Gastroesophageal sphincter (tissue), 4 donors: ENCODE measurements at regions not wholly inside any gene's neighbourhood (a gene's known extent, or its start where the extent isn't known, plus 50 kb on each side); places are given as distances from the start of the nearest gene placed in this dataset.

Experiments used
- ATAC-seq: fragments of 150-250 bp; one replicate; pipeline ENCODE4 v1.9.1; 2016; ENCODE audit warnings: mild to moderate bottlenecking, moderate library complexity
- H3K27ac ChIP-seq, 4 donors: fragments of 200-600 bp; sonication (generic) in 3 of 4; 1 replicate in 3 of 4; 2 replicates in 1 of 4; pipeline ENCODE4 v1.5.1; 2016 to 2019
- H3K27me3 ChIP-seq: fragments of 200-600 bp; sonication (generic); one replicate; pipeline ENCODE4 v1.5.1; 2019
- H3K36me3 ChIP-seq, 2 donors: fragments of 200-600 bp; sonication (generic); one replicate each; pipeline ENCODE4 v1.5.1; 2019; ENCODE audit warnings: control low read depth in 1 of 2
- H3K4me1 ChIP-seq, 3 donors: fragments of 200-600 bp; sonication (generic); 1 replicate in 2 of 3; 2 replicates in 1 of 3; pipeline ENCODE4 v1.5.1; 2016 to 2019; ENCODE audit warnings: control low read depth in 2 of 3
- H3K4me3 ChIP-seq, 2 donors: fragments of 200-600 bp; sonication (generic); one replicate each; pipeline ENCODE4 v1.5.1; 2019; ENCODE audit warnings: mild to moderate bottlenecking in 1 of 2, moderate library complexity in 1 of 2
- H3K9me3 ChIP-seq, 3 donors: fragments of 200-600 bp; sonication (generic); one replicate each; pipeline ENCODE4 v1.5.1; 2017 to 2019; ENCODE audit warnings: control low read depth in 2 of 3
- EP300 ChIP-seq: sonication (generic); formaldehyde crosslinking; IDR thresholded peaks from one replicate; pipeline ENCODE4 v1.6.1; 2017; ENCODE audit warnings: antibody characterized with exemption, mild to moderate bottlenecking
- POLR2A ChIP-seq, 2 donors: fragments of 450-650 bp; IDR thresholded peaks; one replicate each; pipeline ENCODE4 v1.6.1; 2017; ENCODE audit warnings: antibody characterized with exemption in 2 of 2, mild to moderate bottlenecking in 2 of 2, moderate library complexity in 1 of 2
- POLR2AphosphoS5 ChIP-seq: sonication (generic); formaldehyde crosslinking; IDR thresholded peaks from one replicate; pipeline ENCODE4 v1.6.1; 2017; ENCODE audit warnings: antibody characterized with exemption
- WGBS, 2 donors: methylation state at CpG; one replicate each; pipeline ENCODE4 v1.1.5; 2018; ENCODE audit warnings: low coverage in 1 of 2; 5-methylcytosine and 5-hydroxymethylcytosine counted together
- small RNA-seq, 4 donors: library from RNA; depleted of rRNA; stranded (forward); fragments of <200 nt; gene quantifications; one replicate each; pipeline ENCODE3, GENCODE V24; 2016
- TF ChIP-seq, protein P1 (sequence below), 4 experiments: fragments of 200-600 bp in 2 of 4; fragments of 450-650 bp in 2 of 4; sonication (generic) in 1 of 4; IDR thresholded peaks; one replicate each; pipeline ENCODE4 v1.5.1; 2017 to 2019; ENCODE audit warnings: antibody characterized with exemption in 4 of 4, mild to moderate bottlenecking in 2 of 4, moderate library complexity in 2 of 4

GRCh38 chr22:33109514-33110430 lies 51.6 kb upstream of the SYN3 start:
- no peaks in the 10 kb centered on the region for H3K4me1 ChIP-seq
- H3K9me3 ChIP-seq = no peaks in the 10 kb centered on the region
- no peak for ATAC-seq
- H3K4me3 ChIP-seq = no peak overlapping the region
- H3K36me3 ChIP-seq = no peaks in the 10 kb centered on the region
- H3K27ac ChIP-seq = no peak overlapping the region
- no peak for TF ChIP-seq POLR2AphosphoS5
- TF ChIP-seq POLR2A (IDR thresholded peaks at IDR 0.05) = no peak
- TF ChIP-seq EP300 = no peak
- TF ChIP-seq, protein P1, sequence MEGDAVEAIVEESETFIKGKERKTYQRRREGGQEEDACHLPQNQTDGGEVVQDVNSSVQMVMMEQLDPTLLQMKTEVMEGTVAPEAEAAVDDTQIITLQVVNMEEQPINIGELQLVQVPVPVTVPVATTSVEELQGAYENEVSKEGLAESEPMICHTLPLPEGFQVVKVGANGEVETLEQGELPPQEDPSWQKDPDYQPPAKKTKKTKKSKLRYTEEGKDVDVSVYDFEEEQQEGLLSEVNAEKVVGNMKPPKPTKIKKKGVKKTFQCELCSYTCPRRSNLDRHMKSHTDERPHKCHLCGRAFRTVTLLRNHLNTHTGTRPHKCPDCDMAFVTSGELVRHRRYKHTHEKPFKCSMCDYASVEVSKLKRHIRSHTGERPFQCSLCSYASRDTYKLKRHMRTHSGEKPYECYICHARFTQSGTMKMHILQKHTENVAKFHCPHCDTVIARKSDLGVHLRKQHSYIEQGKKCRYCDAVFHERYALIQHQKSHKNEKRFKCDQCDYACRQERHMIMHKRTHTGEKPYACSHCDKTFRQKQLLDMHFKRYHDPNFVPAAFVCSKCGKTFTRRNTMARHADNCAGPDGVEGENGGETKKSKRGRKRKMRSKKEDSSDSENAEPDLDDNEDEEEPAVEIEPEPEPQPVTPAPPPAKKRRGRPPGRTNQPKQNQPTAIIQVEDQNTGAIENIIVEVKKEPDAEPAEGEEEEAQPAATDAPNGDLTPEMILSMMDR (IDR thresholded peaks at IDR 0.05) = no peak
- 60 to 80% methylated on average over 4 to 6 of the region's 7 CpGs for WGBS, 2 donors
- H3K27me3 ChIP-seq = peaks cover 22% of the 10 kb centered on the region

- TF ChIP-seq POLR2A (IDR thresholded peaks at IDR 0.05) = no peak
- TF ChIP-seq EP300 = no peak
- no peak for TF ChIP-seq POLR2AphosphoS5
- TF ChIP-seq, protein P1 (IDR thresholded peaks at IDR 0.05) = no peak
- H3K27ac ChIP-seq = no peak overlapping the region
- 59 to 75% methylated on average over 3 to 5 of the region's 5 CpGs for WGBS, 2 donors
- no peaks in the 10 kb centered on the region for H3K4me1 ChIP-seq
- peaks cover 0 to 4% (median 0%) of the 10 kb centered on the region in 3 donors for H3K9me3 ChIP-seq
- no peaks in the 10 kb centered on the region for H3K36me3 ChIP-seq
- peaks cover 26% of the 10 kb centered on the region for H3K27me3 ChIP-seq
- ATAC-seq = no peak
- H3K4me3 ChIP-seq = no peak overlapping the region
These were observed 49.9 kb upstream of the SYN3 start for GRCh38 chr22:33108037-33108436.

Small RNA genes in the stretch of these regions (small RNA-seq; reads per million reads assigned to genes)
- gene Z82198.3 = 0 reads per million in 4 donors
